ENCODE measurements at regions not wholly inside any gene's neighbourhood (a gene's known extent, or its start where the extent isn't known, plus 50 kb on each side); places are given as distances from the start of the nearest gene placed in this dataset.

GRCh38 chr15:62665449-62665848 lies 377.1 kb upstream of the TPM1 start:
- Histone ChIP-seq H3K36me3 (replicated peaks in 1 of 2; ENCODE audit: control insufficient read depth in 2 of 2, insufficient read depth in 2 of 2, low read length in 2 of 2) (no peaks in the 10 kb centered on the region), H3K4ac (ENCODE audit: low read length) (no peak overlapping the region), H3K4me1 (ENCODE audit: control insufficient read depth in 2 of 2, insufficient read depth in 1 of 2, low read depth in 1 of 2, low read length in 2 of 2) (peaks cover 0 to 4% of the 10 kb centered on the region in 2 donors), H4K91ac (ENCODE audit: low read depth, low read length, poor library complexity) (no peak overlapping the region), H2BK12ac (ENCODE audit: low read length) (no peak overlapping the region), H3K18ac (ENCODE audit: low read length) (no peak overlapping the region), H3K27ac (replicated peaks; ENCODE audit: low read length) (no peak overlapping the region), H3K27me3 (ENCODE audit: control insufficient read depth in 3 of 3, insufficient read depth in 3 of 3, low read depth in 1 of 3, low read length in 3 of 3) (no peaks in the 10 kb centered on the region), H3K79me1 (ENCODE audit: low read depth, low read length) (no peaks in the 10 kb centered on the region), H2AK5ac (ENCODE audit: low read depth, low read length) (no peak overlapping the region), H2BK5ac (ENCODE audit: low read length) (no peak overlapping the region), H3K4me2 (ENCODE audit: insufficient read depth, low read length, poor library complexity, severe bottlenecking) (no peak overlapping the region), H3K9ac (ENCODE audit: low read depth, low read length, poor library complexity) (no peak overlapping the region), H2BK15ac (ENCODE audit: low read length) (no peak overlapping the region), H3K4me3 (ENCODE audit: low read length in 2 of 2) (no peak overlapping the region), H3K9me3 (replicated peaks in 1 of 2; ENCODE audit: control insufficient read depth in 2 of 2, insufficient read depth in 1 of 2, low read depth in 1 of 2, low read length in 2 of 2) (peaks cover 0 to 6% of the 10 kb centered on the region in 2 donors), H3K14ac (ENCODE audit: low read length) (no peak overlapping the region), H2AFZ (ENCODE audit: low read length) (no peak overlapping the region), H3K23ac (ENCODE audit: low read depth, low read length, poor library complexity) (no peak overlapping the region), H4K8ac (ENCODE audit: low read depth, low read length) (no peak overlapping the region), H2BK120ac (ENCODE audit: low read depth, low read length) (no peak overlapping the region)
- DNase-seq (ENCODE audit: low spot score): no peak
- WGBS, 2 donors (ENCODE audit: extremely low coverage in 2 of 2, insufficient read length in 2 of 2, insufficient replicate concordance in 1 of 2): no CpG with 5 or more reads among the region's 4 CpGs

GRCh38 chr15:62666046-62666445 lies 376.5 kb upstream of the TPM1 start:
- Histone ChIP-seq H2BK120ac (ENCODE audit: low read depth, low read length) (no peak overlapping the region), H3K79me1 (ENCODE audit: low read depth, low read length) (no peaks in the 10 kb centered on the region), H3K23ac (ENCODE audit: low read depth, low read length, poor library complexity) (no peak overlapping the region), H3K4ac (ENCODE audit: low read length) (no peak overlapping the region), H3K4me1 (ENCODE audit: control insufficient read depth in 2 of 2, insufficient read depth in 1 of 2, low read depth in 1 of 2, low read length in 2 of 2) (peaks cover 0 to 4% of the 10 kb centered on the region in 2 donors), H3K27ac (replicated peaks; ENCODE audit: low read length) (no peak overlapping the region), H2BK5ac (ENCODE audit: low read length) (no peak overlapping the region), H4K91ac (ENCODE audit: low read depth, low read length, poor library complexity) (no peak overlapping the region), H3K4me3 (ENCODE audit: low read length in 2 of 2) (no peak overlapping the region), H3K14ac (ENCODE audit: low read length) (no peak overlapping the region), H3K4me2 (ENCODE audit: insufficient read depth, low read length, poor library complexity, severe bottlenecking) (no peak overlapping the region), H2BK15ac (ENCODE audit: low read length) (no peak overlapping the region), H3K9ac (ENCODE audit: low read depth, low read length, poor library complexity) (no peak overlapping the region), H3K18ac (ENCODE audit: low read length) (no peak overlapping the region), H3K27me3 (ENCODE audit: control insufficient read depth in 3 of 3, insufficient read depth in 3 of 3, low read depth in 1 of 3, low read length in 3 of 3) (no peaks in the 10 kb centered on the region), H3K36me3 (replicated peaks in 1 of 2; ENCODE audit: control insufficient read depth in 2 of 2, insufficient read depth in 2 of 2, low read length in 2 of 2) (no peaks in the 10 kb centered on the region), H2BK12ac (ENCODE audit: low read length) (no peak overlapping the region), H2AK5ac (ENCODE audit: low read depth, low read length) (no peak overlapping the region), H3K9me3 (replicated peaks in 1 of 2; ENCODE audit: control insufficient read depth in 2 of 2, insufficient read depth in 1 of 2, low read depth in 1 of 2, low read length in 2 of 2) (peaks cover 0 to 11% of the 10 kb centered on the region in 2 donors), H2AFZ (ENCODE audit: low read length) (no peak overlapping the region), H4K8ac (ENCODE audit: low read depth, low read length) (no peak overlapping the region)
- WGBS, 2 donors (ENCODE audit: extremely low coverage in 2 of 2, insufficient read length in 2 of 2, insufficient replicate concordance in 1 of 2): no CpG with 5 or more reads among the region's 4 CpGs
- no peak for DNase-seq (ENCODE audit: low spot score)

GRCh38 chr15:62672268-62672667 lies 370.3 kb upstream of the TPM1 start:
- Histone ChIP-seq H3K9ac (ENCODE audit: low read depth, low read length, poor library complexity) (no peak overlapping the region), H3K4ac (ENCODE audit: low read length) (no peak overlapping the region), H2BK120ac (ENCODE audit: low read depth, low read length) (no peak overlapping the region), H2AK5ac (ENCODE audit: low read depth, low read length) (no peak overlapping the region), H3K18ac (ENCODE audit: low read length) (no peak overlapping the region), H2AFZ (ENCODE audit: low read length) (no peak overlapping the region), H4K8ac (ENCODE audit: low read depth, low read length) (no peak overlapping the region), H4K91ac (ENCODE audit: low read depth, low read length, poor library complexity) (no peak overlapping the region), H2BK15ac (ENCODE audit: low read length) (no peak overlapping the region), H3K4me3 (ENCODE audit: low read length in 2 of 2) (no peak overlapping the region), H3K23ac (ENCODE audit: low read depth, low read length, poor library complexity) (no peak overlapping the region), H3K9me3 (replicated peaks in 1 of 2; ENCODE audit: control insufficient read depth in 2 of 2, insufficient read depth in 1 of 2, low read depth in 1 of 2, low read length in 2 of 2) (peaks cover 0 to 8% of the 10 kb centered on the region in 2 donors), H3K79me1 (ENCODE audit: low read depth, low read length) (no peaks in the 10 kb centered on the region), H2BK5ac (ENCODE audit: low read length) (no peak overlapping the region), H3K27ac (replicated peaks; ENCODE audit: low read length) (no peak overlapping the region), H3K4me1 (ENCODE audit: control insufficient read depth in 2 of 2, insufficient read depth in 1 of 2, low read depth in 1 of 2, low read length in 2 of 2) (no peaks in the 10 kb centered on the region), H3K4me2 (ENCODE audit: insufficient read depth, low read length, poor library complexity, severe bottlenecking) (no peak overlapping the region), H3K36me3 (replicated peaks in 1 of 2; ENCODE audit: control insufficient read depth in 2 of 2, insufficient read depth in 2 of 2, low read length in 2 of 2) (no peaks in the 10 kb centered on the region), H2BK12ac (ENCODE audit: low read length) (no peak overlapping the region), H3K27me3 (ENCODE audit: control insufficient read depth in 3 of 3, insufficient read depth in 3 of 3, low read depth in 1 of 3, low read length in 3 of 3) (no peaks in the 10 kb centered on the region), H3K14ac (ENCODE audit: low read length) (no peak overlapping the region)
- no CpG with 5 or more reads among the region's 2 CpGs for WGBS, 2 donors (ENCODE audit: extremely low coverage in 2 of 2, insufficient read length in 2 of 2, insufficient replicate concordance in 1 of 2)
- no peak for DNase-seq (ENCODE audit: low spot score)

GRCh38 chr15:62676891-62677290 lies 365.7 kb upstream of the TPM1 start:
- no peak overlapping the region for H3K18ac ChIP-seq (ENCODE audit: low read length)
- no peaks in the 10 kb centered on the region for H3K36me3 ChIP-seq (replicated peaks in 1 of 2; ENCODE audit: control insufficient read depth in 2 of 2, insufficient read depth in 2 of 2, low read length in 2 of 2)
- H4K91ac ChIP-seq (ENCODE audit: low read depth, low read length, poor library complexity): no peak overlapping the region
- H2BK120ac ChIP-seq (ENCODE audit: low read depth, low read length): no peak overlapping the region
- no peaks in the 10 kb centered on the region for H3K9me3 ChIP-seq (replicated peaks in 1 of 2; ENCODE audit: control insufficient read depth in 2 of 2, insufficient read depth in 1 of 2, low read depth in 1 of 2, low read length in 2 of 2)
- no peak for DNase-seq (ENCODE audit: low spot score)
- H2AK5ac ChIP-seq (ENCODE audit: low read depth, low read length): no peak overlapping the region
- H3K27ac ChIP-seq (replicated peaks; ENCODE audit: low read length): no peak overlapping the region
- no peaks in the 10 kb centered on the region for H3K4me1 ChIP-seq (ENCODE audit: control insufficient read depth in 2 of 2, insufficient read depth in 1 of 2, low read depth in 1 of 2, low read length in 2 of 2)
- no peak overlapping the region for H3K14ac ChIP-seq (ENCODE audit: low read length)
- H2BK15ac ChIP-seq (ENCODE audit: low read length): no peak overlapping the region
- no peak overlapping the region for H2BK12ac ChIP-seq (ENCODE audit: low read length)
- no CpG with 5 or more reads among the region's 6 CpGs for WGBS, 2 donors (ENCODE audit: extremely low coverage in 2 of 2, insufficient read length in 2 of 2, insufficient replicate concordance in 1 of 2)
- no peak overlapping the region for H3K23ac ChIP-seq (ENCODE audit: low read depth, low read length, poor library complexity)
- H2BK5ac ChIP-seq (ENCODE audit: low read length): no peak overlapping the region
- no peak overlapping the region for H3K4me3 ChIP-seq (ENCODE audit: low read length in 2 of 2)
- H3K4ac ChIP-seq (ENCODE audit: low read length): no peak overlapping the region
- H3K27me3 ChIP-seq (ENCODE audit: control insufficient read depth in 3 of 3, insufficient read depth in 3 of 3, low read depth in 1 of 3, low read length in 3 of 3): no peaks in the 10 kb centered on the region
- H3K9ac ChIP-seq (ENCODE audit: low read depth, low read length, poor library complexity): no peak overlapping the region
- no peak overlapping the region for H4K8ac ChIP-seq (ENCODE audit: low read depth, low read length)
- H2AFZ ChIP-seq (ENCODE audit: low read length): no peak overlapping the region
- H3K4me2 ChIP-seq (ENCODE audit: insufficient read depth, low read length, poor library complexity, severe bottlenecking): no peak overlapping the region
- H3K79me1 ChIP-seq (ENCODE audit: low read depth, low read length): no peaks in the 10 kb centered on the region
